Femur (tissue), 1 donor: ENCODE measurements at regions not wholly inside any gene's neighbourhood (a gene's known extent, or its start where the extent isn't known, plus 50 kb on each side); places are given as distances from the start of the nearest gene placed in this dataset.

Experiments
- DNase-seq: peaks from one replicate; pipeline ENCODE4 v3.0.0-alpha.2; 2017

DNA sequence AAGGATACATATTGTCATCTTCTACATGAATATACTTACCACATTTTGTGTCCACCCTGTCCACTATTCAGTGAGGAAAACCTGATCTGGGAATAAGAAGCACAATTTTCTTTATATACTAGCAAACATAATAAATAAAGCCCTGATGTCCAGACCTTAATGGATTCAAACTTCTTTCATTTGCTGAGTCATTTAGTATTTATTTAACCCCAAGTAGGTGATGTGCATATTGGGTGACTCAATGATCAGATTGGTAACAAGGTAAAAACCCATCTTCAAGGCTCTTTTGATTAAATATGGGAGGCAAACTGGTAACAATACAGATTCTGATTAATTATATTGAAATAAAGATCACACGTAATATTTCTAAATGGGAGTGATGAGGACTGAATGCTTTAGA lies 1159.8 kb upstream of the EYS start:
- DNase-seq: no peak

DNA sequence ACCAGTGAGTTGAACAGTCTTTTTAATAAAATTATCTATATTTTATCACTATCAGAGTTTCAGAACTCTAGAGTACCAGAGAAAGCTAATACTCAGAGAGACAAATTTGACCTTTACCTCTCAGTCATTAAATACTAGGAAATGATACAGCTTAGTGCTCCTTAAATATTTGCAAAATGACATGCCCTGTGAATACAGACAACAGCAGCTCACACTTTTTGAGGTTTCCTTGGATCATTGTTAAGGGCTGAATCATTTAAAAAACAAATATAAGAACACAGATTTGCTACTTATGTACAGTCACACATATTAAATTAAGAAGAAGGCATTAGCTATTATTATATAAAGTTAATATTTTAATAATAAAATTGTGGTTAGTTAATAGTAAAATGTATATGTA lies 1158.7 kb upstream of the EYS start:
- no peak for DNase-seq

DNA sequence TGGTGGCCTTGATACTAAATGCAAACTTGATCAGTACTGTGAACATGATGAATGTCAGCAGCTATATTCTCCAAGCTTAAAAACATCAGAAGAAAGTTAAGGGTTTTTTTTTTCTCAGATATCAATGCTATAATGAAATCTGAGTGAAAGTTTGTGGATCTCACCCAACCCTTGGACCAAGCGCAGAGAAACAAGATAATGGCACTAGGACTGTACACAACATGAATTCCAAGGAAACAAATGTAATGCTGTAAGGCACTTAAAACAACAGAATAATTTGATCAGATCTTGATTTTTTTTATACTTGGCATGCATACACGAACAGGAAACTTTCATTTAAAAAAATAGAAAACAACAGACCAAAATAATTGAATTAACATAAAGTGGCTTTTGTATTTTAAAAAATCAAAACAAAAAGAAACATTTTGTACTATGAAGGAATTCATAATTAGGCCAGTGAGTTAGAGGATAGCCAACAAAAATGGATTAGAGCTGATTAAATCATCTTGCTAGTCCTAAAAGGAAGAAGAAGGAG lies 1154.0 kb upstream of the EYS start:
- no peak for DNase-seq

DNA sequence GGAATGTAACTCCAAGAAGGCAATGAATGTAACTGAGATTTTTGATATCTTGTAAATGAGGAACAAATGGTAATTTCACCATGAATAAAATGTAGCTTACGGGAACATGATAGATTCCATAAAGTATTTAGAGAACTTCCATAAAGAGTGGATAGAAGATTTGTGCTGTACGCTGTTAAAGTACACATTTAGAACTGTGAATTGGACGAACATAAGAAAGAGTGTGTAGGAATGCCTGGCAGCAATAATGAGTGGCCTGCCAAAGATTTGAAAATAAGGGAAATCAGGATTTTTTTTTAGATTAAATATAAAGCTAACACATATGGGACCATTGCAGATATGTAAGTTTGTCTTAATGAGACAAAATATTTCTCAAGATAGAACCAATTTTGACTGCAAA lies 1153.3 kb upstream of the EYS start:
- no peak for DNase-seq

DNA sequence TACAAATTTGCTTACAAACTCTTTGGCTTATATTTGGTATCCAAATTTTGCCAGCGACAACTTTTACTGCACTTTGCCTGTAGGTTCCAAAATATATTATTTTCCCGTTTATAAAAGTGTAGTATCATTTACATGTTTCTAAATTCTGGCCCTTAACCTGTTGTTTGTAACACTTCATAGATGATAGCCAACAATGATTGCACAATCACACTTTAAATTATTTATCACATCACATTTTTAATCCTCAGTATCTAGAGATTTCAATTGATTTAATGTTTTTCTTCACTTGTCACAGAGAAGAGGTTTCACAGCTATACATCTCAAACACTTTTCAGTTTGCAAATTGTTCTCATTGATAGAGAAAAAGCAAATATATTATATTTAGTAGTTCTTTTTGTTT lies 1151.2 kb upstream of the EYS start:
- DNase-seq: no peak

DNA sequence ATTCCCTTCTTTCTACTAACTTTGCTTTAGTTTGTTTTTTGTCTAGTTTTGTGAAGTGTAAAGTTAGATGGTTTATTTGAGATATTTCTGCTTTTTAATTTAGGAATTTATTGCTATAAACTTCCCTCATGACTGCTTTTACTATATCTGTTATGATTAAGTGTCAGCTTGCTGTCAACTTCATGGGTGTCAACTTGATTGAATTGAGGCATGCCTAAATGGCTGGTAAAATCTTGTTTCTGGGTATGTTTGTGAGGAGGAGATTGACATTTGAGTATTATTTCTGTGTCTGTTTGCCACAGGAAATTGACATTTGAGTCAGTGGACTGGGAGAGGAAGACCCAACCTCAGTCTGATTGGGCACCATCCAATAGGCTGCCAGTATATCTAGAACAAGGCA lies 1147.0 kb upstream of the EYS start:
- DNase-seq: no peak

DNA sequence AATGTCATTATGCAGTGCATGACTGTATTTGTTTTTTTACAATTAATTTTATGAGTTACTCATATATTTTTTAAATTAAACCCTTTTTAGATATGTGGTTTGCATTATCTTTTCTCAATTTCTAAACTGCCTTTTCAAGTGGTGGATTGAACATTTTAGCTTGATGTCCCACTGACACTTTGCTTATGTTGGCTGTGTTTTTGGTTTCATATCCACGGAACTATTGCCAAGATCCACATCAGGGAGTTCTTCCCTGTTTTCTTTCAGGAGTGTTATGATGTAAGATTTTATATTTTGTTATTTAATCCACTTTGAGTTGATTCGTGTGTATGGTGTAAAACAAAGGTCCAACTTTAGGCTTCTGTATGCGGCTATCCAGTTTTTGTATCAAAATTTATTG lies 1144.9 kb upstream of the EYS start:
- no peak for DNase-seq

DNA sequence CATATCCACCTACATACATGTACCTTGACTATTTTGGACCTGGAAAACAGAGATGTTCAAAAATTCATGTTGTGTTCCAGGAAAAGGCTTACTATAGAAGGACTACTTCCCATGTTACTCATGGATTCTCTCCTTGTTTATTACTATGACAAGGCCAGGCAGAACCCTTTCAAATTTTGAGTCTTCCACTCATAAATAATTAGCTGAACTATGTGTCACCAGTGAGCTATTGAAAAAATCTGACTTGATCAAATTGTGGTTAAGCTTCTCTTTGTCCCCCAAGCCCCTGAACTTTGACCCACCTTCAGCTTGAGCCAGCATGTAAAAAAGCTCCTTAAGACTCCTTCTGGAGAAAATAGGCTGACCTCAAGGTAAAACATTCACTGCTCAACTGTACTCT lies 1142.8 kb upstream of the EYS start:
- DNase-seq: no peak

DNA sequence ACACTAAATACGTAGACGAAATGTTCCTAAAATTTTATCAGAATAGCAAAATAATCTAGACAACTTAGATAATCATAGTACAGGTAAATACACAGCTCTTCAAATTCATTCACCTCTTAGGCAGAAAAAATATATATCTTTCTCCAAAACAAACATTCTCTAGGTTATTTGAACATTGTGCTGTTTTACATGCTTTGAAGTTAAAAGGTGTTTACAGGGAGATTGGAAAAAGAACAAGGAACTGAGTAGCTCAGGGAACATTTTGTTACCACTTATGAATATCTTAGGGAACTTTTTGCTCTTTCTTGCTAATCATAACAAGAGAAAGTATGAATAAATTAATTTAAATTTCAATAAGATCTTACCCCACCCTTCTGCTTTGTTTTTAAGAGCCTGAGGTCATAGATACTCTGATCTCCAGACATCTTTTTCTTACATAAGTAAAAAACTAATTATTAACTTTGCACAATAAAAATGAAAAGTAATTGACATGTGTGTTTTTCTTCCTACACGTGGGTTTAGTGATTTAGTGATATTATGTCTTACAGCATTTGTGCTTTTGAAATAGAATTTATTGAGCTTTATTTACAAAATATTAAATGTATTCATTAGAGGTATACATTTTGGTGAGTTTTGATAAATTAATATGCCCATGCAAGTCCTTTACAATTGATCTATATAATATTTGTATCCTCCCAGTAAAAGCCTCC lies 1141.4 kb upstream of the EYS start:
- DNase-seq: no peak

DNA sequence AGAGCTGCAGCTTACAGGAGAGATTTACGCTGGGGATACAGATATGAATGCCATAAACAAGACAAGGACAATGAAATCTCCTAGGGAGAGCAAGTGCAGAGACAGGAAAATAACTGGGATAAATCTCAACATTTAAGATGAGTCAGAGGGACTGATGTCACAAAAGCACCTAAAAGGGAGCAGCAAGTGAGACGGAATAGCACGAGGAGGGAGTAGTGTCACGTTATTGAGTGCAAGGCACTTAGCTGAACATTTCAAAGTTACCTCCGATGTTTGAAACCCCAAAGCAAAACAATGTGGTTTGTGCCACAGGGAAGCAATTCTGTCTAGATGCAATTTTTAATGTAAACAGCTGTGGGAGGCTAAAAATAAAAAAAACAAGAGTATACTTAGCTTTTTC lies 1131.7 kb upstream of the EYS start:
- no peak for DNase-seq

DNA sequence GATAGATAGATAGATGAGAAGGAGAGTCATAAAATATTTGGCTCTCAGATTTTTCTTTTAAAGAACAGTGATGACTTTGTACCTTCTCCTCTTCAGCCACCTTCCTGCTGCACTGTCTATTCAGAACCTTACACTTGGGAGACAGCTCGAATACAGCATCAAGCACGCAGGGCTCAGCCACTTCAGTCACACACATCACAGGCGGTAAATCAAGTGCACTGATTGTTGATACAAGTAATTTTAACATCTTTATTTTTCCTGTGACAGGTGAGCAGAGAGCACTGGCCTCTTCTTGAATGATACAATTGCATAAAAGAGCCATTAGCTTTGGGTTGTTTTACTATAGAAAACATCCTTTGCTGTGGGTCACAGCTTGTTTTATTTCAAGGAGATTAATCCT lies 1118.5 kb upstream of the EYS start:
- no peak for DNase-seq

DNA sequence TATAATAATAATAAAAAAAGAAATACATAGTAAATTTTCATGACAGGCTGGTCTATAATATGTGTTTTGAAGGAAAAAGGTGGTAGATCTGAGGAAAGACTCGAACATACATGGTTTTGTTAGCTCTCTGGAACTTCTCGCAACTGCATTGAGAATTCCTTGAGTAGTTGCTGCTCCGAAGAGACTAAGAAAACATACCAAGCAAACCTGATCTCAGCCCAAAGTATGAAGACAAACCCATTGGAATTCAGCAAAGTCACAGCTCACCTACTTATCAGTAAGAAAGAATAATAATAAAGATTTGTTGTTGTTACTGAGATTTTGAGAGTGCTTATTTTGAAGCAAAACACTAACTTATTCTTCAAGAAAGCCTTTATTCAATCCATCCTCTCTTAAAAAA lies 1107.1 kb upstream of the EYS start:
- DNase-seq: no peak

DNA sequence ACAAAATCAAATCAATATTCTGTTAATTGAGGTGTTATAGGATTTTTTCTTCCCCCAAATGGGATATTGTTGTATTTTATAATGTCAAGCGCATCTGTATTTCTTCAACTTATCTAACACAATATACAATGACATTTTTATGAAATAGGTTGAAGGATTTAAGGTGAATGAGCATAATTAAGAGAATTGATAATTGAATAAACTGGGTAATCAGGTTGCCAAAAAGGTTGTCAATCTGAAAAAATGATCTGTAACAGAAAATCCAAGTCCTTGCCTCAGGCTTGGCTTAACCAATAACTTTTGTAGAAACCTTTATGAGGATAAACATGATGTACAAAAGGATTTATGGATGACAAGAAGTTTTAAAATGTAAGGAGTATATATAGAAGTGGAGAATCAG lies 1101.7 kb upstream of the EYS start:
- no peak for DNase-seq

DNA sequence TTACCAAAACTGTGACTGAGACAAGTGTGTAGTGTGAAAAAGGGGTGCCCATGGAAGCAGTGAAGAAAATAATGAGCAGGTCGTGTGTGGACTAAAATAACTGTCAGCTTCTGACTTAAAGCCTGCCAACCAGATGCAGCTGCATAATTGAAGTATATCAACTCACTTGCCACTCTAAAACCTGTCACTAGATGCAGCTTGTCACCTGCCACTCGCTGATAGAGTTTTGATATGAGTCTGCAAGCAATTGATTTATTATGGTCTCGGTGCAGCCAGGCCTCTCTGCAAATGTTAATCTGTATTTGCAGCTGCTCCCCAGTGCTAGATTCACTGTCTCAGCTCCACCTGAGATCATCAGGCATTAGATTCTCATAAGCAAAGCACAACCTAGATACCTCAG lies 1090.0 kb upstream of the EYS start:
- no peak for DNase-seq

DNA sequence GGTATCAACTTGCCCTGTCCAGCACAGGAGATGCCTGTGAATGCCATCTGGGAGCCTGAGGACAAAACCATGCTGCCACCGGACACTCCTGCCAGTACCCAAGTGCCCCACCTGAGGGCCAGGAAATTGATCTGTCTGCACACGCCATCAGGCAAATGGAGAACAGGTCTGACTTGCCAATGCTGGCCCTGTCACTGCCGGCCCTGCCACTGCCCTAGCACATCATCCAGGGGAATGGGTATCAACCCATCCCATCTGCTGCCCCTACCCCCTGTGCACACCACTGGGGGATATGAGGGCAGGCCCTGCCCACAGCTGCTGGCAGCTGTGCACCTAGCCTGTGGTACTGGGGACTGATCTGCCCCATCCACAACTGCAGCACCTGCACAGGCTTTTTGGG lies 1081.6 kb upstream of the EYS start:
- peak; percentile 9 for DNase-seq

DNA sequence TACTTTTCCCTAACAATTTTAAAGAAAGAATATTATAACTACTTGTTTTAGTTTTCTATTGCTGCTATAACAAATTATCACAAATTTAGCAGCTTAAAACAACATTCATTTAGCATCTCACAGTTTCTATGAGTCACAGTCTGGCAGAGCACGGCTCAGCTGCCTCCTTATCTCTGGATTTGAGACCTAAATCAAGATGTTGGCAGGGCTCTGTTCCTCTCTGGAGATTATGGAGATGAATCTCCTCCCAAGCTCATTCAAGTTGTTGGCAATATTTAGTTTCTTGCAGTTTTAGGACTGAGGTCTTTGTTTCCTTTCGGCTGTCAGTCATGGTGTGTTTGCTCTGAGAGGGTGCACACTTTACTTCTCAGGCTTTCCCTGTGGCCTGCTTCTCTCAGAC lies 1065.8 kb upstream of the EYS start:
- DNase-seq: no peak

DNA sequence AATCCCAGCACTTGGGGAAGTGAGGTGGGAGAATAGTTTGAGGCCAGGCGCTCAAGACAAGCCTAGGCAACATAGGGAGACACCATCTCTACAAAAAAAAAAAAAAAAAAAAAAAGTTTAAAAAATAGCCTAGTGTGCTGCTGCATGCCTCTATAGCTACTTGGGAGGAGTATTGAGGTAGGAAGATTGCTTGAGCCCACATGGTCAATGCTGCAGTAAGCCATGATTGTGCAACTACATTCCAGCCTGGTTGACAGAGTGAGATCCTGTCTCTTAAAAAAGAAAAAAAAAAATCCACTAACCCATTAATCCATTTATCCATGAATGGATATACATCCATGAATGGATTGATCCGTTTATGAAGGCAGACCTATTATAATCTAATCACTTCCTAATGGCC lies 1064.6 kb upstream of the EYS start:
- no peak for DNase-seq

DNA sequence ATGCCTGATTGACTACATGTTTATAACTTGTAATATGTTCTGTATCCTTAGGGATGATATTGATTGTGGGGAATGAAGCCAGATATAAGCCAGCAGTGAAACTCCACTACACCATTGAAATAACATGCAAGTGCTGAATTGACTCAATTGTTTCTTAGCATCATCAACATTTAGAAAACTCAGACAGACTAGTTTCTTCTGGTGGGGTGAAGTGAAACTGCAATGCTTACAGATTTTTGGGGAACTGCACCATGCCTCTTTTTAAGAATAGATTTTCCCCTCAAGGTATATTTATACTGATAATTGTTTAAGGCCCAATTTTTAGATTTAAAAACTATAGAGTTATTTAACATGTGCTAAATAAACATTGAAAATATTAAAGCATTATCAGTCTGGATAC lies 1044.6 kb upstream of the EYS start:
- no peak for DNase-seq

DNA sequence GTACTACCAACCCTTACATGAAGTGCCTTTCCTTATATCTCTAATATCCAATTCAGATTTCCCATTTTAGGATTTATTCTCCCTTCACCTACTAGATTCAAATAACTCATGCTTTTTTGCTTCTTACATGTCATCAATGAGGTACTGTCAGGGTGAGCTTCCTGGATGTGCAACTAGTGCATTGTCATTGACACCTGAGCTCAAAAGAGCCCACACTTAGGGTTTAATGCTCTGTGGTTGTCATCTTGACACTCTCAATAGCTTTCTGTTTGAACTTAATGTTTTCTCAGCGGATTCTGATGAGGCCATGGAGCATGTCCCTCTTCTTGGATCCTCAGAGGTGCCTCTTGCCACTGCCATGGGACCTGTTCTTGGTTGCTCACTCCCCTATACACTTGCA lies 1033.3 kb upstream of the EYS start:
- DNase-seq: no peak

DNA sequence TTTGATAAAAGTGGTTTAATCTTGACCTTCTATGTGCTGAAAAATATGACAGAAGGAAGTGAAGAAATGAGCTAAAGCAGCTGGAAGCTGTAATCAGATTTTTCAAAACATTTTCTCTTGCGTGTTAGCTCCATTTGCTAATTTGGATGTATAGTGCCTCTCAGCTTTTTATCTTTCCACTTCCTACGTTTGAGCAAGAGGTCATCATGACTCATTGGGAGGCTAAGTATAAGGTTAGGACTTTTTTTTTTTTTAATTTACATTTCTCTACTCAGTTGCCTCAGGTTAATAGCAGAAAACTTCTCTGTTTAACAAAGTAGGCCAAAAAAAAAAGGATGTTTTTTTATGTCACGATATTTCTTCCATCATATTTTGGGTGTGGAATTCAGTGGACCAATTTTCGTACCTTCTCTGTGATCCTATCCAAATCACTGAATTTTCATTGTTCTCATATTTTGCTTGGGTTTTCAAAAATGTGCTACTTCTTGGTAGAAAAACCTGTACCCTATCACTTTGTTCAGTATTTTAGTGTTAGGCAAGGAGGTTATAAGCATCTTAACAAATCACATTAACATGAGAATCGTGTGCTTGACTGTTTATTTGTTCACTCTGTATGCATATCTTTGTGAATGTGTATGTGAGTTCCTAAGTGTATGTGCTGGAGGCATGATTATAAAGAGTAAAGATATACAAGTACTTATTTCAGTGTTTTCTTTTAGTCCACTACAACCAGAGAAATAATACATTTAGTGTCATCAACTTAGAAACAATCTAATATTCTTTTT lies 1028.3 kb upstream of the EYS start:
- no peak for DNase-seq

DNA sequence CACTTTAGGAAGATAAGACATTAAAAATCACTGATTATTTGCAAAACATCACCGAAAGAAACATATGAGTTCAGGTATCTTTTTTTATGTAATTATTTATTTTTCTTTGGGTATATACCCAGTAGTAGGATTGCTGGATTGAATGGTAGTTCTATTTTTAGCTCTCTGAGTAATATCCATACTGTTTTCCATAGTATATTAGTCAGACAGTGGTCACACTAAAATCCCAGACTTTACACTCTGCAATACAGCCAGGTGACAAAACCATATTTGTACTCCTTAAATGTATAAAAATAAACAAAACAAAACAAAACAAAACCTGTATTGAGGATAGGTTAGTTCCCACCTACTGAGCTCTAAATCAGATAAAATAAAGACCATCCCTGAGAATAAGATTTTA lies 1024.3 kb upstream of the EYS start:
- no peak for DNase-seq

DNA sequence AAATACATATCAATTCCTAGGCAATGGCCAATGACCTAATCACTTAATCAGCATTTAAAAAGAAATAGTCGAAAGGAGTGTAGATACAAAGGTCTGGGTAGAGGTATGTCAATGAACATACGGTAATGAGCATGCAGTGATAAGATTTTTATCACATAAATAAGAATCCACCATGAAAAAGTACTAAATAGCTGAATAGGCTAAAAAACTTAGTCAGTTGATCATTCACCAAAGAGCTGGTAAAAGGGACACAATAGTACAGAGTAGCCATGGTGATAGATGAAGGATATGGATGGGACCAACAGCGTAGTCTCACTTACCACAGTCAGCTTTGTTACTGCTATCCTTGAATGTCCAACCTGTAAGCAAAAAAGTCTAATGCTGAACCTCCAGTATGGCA lies 1018.6 kb upstream of the EYS start:
- no peak for DNase-seq

DNA sequence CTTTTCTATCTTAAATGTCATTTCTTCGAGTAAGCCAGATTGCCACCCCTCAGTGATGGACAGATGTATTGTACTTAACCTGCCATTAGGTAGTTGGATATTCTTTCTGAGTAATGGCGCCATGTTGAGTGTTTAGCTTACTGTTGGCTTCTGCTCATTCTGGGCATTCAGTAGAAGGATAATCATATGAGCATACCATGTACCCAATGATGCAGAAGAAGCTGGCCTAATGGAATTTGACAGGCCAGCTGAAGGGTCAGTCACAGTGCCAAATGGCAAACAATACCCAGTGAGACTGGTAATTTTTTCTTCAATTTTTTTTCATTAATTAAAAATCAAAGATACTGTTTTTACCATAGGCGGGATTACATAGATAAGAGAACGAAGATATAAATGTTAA lies 1010.8 kb upstream of the EYS start:
- DNase-seq: no peak

DNA sequence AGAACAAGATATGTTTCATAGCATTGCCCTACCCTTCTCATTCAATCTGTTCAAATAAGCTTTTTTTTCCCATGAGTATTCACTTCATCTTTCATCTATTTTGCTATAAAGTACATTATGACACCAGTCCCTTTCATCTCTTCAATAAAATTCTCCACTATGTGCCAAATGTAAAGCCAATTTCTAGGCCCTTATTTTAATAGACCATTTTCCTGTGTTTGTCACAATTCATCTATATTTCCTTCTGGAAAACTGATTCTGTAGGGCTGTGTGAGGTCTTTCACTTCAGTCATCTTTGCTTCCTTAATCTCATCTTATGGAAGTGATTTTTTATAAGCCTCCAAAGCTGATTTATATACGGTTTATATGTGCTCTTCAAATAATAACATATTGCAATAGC lies 992.4 kb upstream of the EYS start:
- no peak for DNase-seq

DNA sequence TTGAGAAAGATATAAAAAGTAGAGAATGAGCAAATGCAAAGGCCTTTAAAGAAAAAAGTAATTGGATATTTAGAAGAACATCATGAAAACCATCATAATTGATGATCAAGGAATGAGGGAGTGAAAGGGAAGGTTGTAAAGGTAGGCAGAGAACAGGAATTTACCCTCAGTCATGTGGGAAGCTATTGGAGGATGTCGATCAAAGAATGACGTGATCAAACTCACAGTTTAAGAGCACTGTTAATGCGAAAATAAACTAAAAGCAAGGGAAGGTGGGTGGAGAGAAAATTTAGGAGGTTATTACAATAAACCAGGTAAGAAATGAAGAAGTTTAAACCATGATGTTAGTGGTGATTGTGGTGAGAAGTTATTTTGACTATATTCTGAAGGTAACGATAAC lies 982.6 kb upstream of the EYS start:
- no peak for DNase-seq
